ENCODE measurements at regions not wholly inside any gene's neighbourhood (a gene's known extent, or its start where the extent isn't known, plus 50 kb on each side); places are given as distances from the start of the nearest gene placed in this dataset.

DNA sequence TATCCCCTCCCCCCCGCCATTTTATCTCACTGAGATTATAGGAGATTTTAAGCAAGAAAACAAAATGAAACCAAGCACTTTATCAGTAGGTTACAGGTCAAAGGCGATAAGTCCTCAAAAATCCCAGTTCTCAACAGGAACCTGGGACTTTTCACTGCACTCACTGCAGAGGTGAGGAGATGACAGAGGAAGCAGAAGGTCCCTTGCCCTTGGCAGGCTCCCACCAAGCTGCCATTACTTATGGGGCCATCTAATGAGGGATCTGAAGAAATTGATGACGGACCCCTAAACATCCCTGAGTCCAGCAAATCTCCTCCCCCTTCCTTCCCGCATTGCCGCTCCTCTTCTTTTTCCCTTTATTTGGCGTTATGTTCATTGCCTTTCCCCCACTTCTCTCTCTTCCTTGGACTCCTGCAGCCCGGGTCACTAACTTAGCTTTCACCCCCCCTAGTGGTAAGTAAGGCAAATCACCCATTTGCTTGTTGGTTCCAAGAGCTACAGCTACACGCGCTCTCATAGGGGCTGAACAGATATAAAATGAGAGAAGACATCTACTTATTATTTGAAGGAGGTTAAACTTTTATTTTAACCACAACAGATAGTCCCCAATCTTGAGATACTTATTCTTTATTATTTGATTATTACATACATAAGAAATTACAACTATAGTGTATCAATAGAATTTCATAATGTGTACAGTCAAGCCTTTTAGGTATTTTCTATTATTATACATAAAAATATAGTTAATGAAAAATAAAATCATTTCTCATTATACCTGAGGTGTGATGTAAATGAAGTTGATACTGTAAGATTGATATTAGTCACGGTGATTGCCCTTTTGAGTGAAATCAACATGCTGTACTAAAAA is 52.0 kb upstream of the ARGLU1 start:
- TF ChIP-seq, protein P1, sequence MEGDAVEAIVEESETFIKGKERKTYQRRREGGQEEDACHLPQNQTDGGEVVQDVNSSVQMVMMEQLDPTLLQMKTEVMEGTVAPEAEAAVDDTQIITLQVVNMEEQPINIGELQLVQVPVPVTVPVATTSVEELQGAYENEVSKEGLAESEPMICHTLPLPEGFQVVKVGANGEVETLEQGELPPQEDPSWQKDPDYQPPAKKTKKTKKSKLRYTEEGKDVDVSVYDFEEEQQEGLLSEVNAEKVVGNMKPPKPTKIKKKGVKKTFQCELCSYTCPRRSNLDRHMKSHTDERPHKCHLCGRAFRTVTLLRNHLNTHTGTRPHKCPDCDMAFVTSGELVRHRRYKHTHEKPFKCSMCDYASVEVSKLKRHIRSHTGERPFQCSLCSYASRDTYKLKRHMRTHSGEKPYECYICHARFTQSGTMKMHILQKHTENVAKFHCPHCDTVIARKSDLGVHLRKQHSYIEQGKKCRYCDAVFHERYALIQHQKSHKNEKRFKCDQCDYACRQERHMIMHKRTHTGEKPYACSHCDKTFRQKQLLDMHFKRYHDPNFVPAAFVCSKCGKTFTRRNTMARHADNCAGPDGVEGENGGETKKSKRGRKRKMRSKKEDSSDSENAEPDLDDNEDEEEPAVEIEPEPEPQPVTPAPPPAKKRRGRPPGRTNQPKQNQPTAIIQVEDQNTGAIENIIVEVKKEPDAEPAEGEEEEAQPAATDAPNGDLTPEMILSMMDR (IDR thresholded peaks at IDR 0.05), result peak; percentile 64 to 87 (median 81)
- TF ChIP-seq POLR2A (IDR thresholded peaks at IDR 0.05), result no peak

All from breast epithelium (tissue), 3 donors.